Fibroblast of mammary gland (primary cell): ENCODE measurements at regions not wholly inside any gene's neighbourhood (a gene's known extent, or its start where the extent isn't known, plus 50 kb on each side); places are given as distances from the start of the nearest gene placed in this dataset.

Experiments
- DNase-seq: peaks from one replicate; pipeline ENCODE4 v3.0.0-alpha.2; 2010; ENCODE audit warnings: low read depth
- H3K4me3 ChIP-seq: 2 replicates; pipeline ENCODE4 v1.5.1; 2011; ENCODE audit warnings: low read depth, mild to moderate bottlenecking, low read length, moderate library complexity; ENCODE audit not compliant: control insufficient read depth
- CTCF ChIP-seq: conservative IDR thresholded peaks from 2 replicates; pipeline ENCODE4 v1.5.1; 2011; ENCODE audit warnings: low read depth, low read length, inconsistent platforms; ENCODE audit not compliant: control insufficient read depth, insufficient read depth

DNA sequence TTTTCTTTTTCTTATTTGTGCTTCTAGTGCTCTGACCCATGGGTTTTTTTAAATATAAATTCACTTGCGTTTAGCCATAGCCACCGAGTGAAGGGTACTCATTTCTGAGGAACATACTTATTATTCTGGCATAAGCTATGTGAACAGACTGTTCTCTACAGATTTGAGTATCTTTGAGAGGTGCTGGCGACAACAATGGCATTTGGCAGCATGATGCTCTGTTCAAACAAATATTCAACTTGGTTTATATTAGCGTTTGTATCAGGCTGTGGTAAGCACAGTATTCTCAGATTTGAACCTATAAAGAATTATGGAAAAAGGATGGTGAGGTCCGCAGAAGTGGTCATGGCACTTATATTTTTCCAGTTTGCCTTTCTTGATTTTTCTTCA is 108.7 kb upstream of the LIMCH1 start:
- no peak for DNase-seq
- TF ChIP-seq CTCF, result no peak
- H3K4me3 ChIP-seq, result no peak overlapping the region

DNA sequence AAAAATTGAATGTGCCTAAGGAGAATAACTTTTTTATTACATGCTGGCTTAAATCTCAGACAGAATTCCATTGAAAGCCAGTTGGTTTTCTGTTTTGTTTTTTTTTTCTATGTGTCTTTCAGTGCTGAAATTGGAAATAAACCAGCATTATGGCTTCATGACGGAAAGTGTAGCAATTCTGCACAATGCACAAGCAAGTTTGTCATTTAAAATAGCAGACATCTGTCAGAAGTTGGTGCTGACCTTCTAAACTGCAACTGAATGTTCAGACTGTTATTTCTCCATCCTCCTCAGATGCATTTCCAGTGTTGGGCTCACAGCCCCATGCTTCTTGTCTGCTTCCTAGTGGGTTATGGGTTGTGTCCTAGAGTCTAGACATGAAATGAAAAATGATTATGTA is 107.2 kb upstream of the LIMCH1 start:
- DNase-seq, result no peak
- no peak for TF ChIP-seq CTCF
- H3K4me3 ChIP-seq, result no peak overlapping the region

GRCh38 chr4:41431276-41431675 is 106.7 kb upstream of the LIMCH1 start:
- H3K4me3 ChIP-seq, result no peak overlapping the region
- TF ChIP-seq CTCF, result no peak
- no peak for DNase-seq

- no peak overlapping the region for H3K4me3 ChIP-seq
- no peak for TF ChIP-seq CTCF
- no peak for DNase-seq
These were observed 105.7 kb upstream of the LIMCH1 start for GRCh38 chr4:41432219-41432618.

DNA sequence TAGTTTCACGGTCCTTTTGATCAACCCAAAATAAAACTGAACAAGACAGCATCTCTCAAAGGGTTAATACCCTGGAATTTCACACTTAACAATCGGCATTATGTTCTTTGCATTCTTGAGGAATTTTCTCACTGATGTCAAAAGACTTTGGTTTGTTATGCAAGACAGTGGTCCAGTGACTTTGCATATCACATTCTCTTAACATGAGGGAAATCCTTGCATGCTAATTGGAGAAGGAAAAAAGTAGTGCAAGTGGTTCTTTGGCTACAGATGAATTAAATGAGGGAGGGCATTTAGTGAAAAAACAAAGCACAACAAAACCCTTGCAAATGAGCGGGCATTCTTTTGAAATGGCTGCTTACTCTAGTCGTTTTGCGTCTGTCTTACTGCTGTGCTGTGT is 105.1 kb upstream of the LIMCH1 start:
- DNase-seq, result peak; percentile 28
- no peak for TF ChIP-seq CTCF
- no peak overlapping the region for H3K4me3 ChIP-seq

GRCh38 chr4:41433361-41433760 is 104.6 kb upstream of the LIMCH1 start:
- no peak overlapping the region for H3K4me3 ChIP-seq
- DNase-seq, result no peak
- TF ChIP-seq CTCF, result no peak

GRCh38 chr4:41435510-41435909 is 102.4 kb upstream of the LIMCH1 start:
- no peak for TF ChIP-seq CTCF
- DNase-seq, result no peak

More at GRCh38 chr4:41435510-41435909, 102.4 kb upstream of the LIMCH1 start:
- H3K4me3 ChIP-seq, result no peak overlapping the region
